ENCODE measurements at regions not wholly inside any gene's neighbourhood (a gene's known extent, or its start where the extent isn't known, plus 50 kb on each side); places are given as distances from the start of the nearest gene placed in this dataset.

DNA sequence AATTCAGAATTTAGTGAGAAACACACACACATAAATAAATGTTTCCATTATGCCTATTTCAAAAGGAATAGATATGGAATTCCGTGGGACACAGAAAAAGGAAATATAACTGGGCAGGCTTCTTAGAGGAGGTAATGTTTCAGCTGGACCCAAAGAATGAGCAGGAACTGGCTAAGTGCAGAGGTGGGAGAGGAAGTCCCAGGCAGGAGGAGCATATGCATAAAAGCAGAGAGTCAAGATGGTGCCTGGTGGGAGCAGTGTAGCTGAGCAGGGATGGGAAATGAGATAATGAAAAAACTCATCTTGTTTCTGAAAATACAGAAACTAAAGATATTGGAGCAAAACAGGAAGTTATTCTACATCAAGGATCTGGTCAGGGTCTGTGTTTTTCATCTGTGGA, 115.2 kb upstream of the MAGI3 start:
- in situ Hi-C loops (cut with HindIII; ENCODE audit: extremely low pct_ligation_motif_present, low pct_unique_long_range_greater_than_20kb) = no loop called here
- CTCF ChIA-PET (ENCODE audit: low intra/inter-chr PET ratio, low total read pairs) = no interaction called here

DNA sequence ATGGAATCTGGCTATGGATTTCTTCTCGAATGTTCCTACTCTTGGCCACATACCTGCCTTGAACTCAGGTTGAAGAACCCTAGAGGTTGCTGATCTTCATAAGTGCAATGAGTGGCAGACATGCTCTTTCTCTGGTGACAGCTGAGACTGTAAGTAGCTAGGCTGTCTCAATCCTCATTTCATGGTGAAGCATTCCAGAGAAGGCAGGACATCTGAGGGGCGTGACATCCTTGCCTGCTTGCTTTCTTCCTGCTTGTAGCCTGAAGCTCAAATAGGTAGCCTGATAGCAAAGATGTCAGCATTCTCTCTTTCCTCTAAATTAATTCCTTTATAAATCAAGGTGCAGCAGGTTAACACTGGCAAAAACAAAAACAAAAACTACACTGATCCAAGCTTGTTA, 114.6 kb upstream of the MAGI3 start:
- Histone ChIP-seq H3K4me1 (ENCODE audit: insufficient read depth, low read length) (no peaks in the 10 kb centered on the region), H3K27ac (ENCODE audit: extremely low read length, insufficient read depth, low read length) (no peak overlapping the region), H3K9ac (ENCODE audit: insufficient read depth, low read depth, low read length) (no peak overlapping the region), H3K79me2 (ENCODE audit: insufficient read depth, low read length) (no peaks in the 10 kb centered on the region), H3K4me2 (ENCODE audit: low read depth, low read length) (no peak overlapping the region), H2AFZ (ENCODE audit: low read length) (no peak overlapping the region), H3K9me3 (ENCODE audit: low read length) (no peaks in the 10 kb centered on the region), H4K20me1 (ENCODE audit: insufficient read depth, low read length) (no peaks in the 10 kb centered on the region), H3K27me3 (ENCODE audit: control insufficient read depth in 1 of 2, insufficient read depth in 2 of 2, low read length in 2 of 2) (no peaks in the 10 kb centered on the region), H3K36me3 (replicated peaks in 1 of 2; ENCODE audit: control insufficient read depth in 1 of 2, insufficient read depth in 2 of 2, low read length in 2 of 2) (no peaks in the 10 kb centered on the region), H3K4me3 (replicated peaks in 1 of 3; ENCODE audit: insufficient read depth in 1 of 3, low read depth in 2 of 3, low read length in 3 of 3) (no peak overlapping the region)
- BruUV-seq (replicated peaks) = no TSS peak
- FAIRE-seq (no peak), DNase-seq (ENCODE audit: low spot score) (no peak), ATAC-seq (no peak)
- POLR2A ChIA-PET = no interaction called here
- in situ Hi-C loops (cut with HindIII; ENCODE audit: extremely low pct_ligation_motif_present, low pct_unique_long_range_greater_than_20kb) (no loop called here), intact Hi-C loops (cut with micrococcal nuclease; ENCODE audit: unreplicated experiment) (no loop called here)
- 40% methylated on average over 2 of the region's 2 CpGs for WGBS (ENCODE audit: low lambda C conversion rate)
- CTCF ChIA-PET (ENCODE audit: low intra/inter-chr PET ratio, low total read pairs) = no interaction called here
- TF ChIP-seq ZSCAN12 (CRISPR knock-in tag; IDR thresholded peaks at IDR 0.05) (no peak), SALL1 (CRISPR knock-in tag; IDR thresholded peaks at IDR 0.05) (no peak), NONO (IDR thresholded peaks at IDR 0.05) (no peak), NONO (CRISPR knock-in tag; conservative IDR thresholded peaks at IDR 0.05) (no peak), ELF4 (CRISPR knock-in tag; IDR thresholded peaks at IDR 0.05; ENCODE audit: borderline replicate concordance) (no peak), TEAD3 (CRISPR knock-in tag; optimal IDR thresholded peaks at IDR 0.05; ENCODE audit: borderline replicate concordance) (no peak), HOXA3 (CRISPR knock-in tag; IDR thresholded peaks at IDR 0.05) (no peak), ZNF160 (CRISPR knock-in tag; IDR thresholded peaks at IDR 0.05) (no peak), ZNF746 (CRISPR knock-in tag; IDR thresholded peaks at IDR 0.05) (no peak), CEBPG (CRISPR knock-in tag; IDR thresholded peaks at IDR 0.05) (no peak), ZNF569 (CRISPR knock-in tag; IDR thresholded peaks at IDR 0.05; ENCODE audit: borderline replicate concordance) (no peak), SIN3B (IDR thresholded peaks at IDR 0.05; ENCODE audit: low read length) (no peak)
- TF ChIP-seq, protein P1, sequence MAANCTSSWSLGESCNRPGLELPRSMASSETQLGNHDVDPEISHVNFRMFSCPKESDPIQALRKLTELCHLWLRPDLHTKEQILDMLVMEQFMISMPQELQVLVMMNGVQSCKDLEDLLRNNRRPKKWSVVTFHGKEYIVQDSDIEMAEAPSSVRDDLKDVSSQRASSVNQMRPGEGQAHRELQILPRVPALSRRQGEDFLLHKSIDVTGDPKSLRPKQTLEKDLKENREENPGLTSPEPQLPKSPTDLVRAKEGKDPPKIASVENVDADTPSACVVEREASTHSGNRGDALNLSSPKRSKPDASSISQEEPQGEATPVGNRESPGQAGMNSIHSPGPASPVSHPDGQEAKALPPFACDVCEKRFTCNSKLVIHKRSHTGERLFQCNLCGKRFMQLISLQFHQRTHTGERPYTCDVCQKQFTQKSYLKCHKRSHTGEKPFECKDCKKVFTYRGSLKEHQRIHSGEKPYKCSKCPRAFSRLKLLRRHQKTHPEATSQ (CRISPR knock-in tag; IDR thresholded peaks at IDR 0.05; ENCODE audit: borderline replicate concordance) = no peak

More for the DNA sequence above, 115.2 kb upstream of the MAGI3 start:
- no TSS peak for BruUV-seq (replicated peaks)
- Histone ChIP-seq H3K9me3 (ENCODE audit: low read length) (no peaks in the 10 kb centered on the region), H4K20me1 (ENCODE audit: insufficient read depth, low read length) (no peaks in the 10 kb centered on the region), H3K4me2 (ENCODE audit: low read depth, low read length) (no peak overlapping the region), H3K79me2 (ENCODE audit: insufficient read depth, low read length) (no peaks in the 10 kb centered on the region), H3K4me1 (ENCODE audit: insufficient read depth, low read length) (no peaks in the 10 kb centered on the region), H3K9ac (ENCODE audit: insufficient read depth, low read depth, low read length) (no peak overlapping the region), H2AFZ (ENCODE audit: low read length) (no peak overlapping the region), H3K27me3 (ENCODE audit: control insufficient read depth in 1 of 2, insufficient read depth in 2 of 2, low read length in 2 of 2) (no peaks in the 10 kb centered on the region), H3K4me3 (replicated peaks in 1 of 3; ENCODE audit: insufficient read depth in 1 of 3, low read depth in 2 of 3, low read length in 3 of 3) (no peak overlapping the region), H3K36me3 (replicated peaks in 1 of 2; ENCODE audit: control insufficient read depth in 1 of 2, insufficient read depth in 2 of 2, low read length in 2 of 2) (no peaks in the 10 kb centered on the region), H3K27ac (ENCODE audit: extremely low read length, insufficient read depth, low read length) (no peak overlapping the region)
- POLR2A ChIA-PET = no interaction called here
- FAIRE-seq = no peak
- DNase-seq (ENCODE audit: low spot score) = no peak
- ATAC-seq = no peak
- intact Hi-C loops (cut with micrococcal nuclease; ENCODE audit: unreplicated experiment) = no loop called here
- TF ChIP-seq NR2F2 (IDR thresholded peaks at IDR 0.05; ENCODE audit: borderline replicate concordance, low read depth) (no peak), CEBPG (CRISPR knock-in tag; IDR thresholded peaks at IDR 0.05) (no peak), ZNF775 (CRISPR knock-in tag; IDR thresholded peaks at IDR 0.05; ENCODE audit: borderline replicate concordance) (no peak), CBFB (CRISPR knock-in tag; IDR thresholded peaks at IDR 0.05) (no peak), ZNF674 (CRISPR knock-in tag; IDR thresholded peaks at IDR 0.05; ENCODE audit: low read depth) (no peak), ZEB1 (IDR thresholded peaks at IDR 0.05; ENCODE audit: insufficient replicate concordance, low read depth) (no peak), ZNF496 (CRISPR knock-in tag; IDR thresholded peaks at IDR 0.05; ENCODE audit: insufficient replicate concordance) (no peak), SOX6 (IDR thresholded peaks at IDR 0.05) (no peak), SOX6 (CRISPR knock-in tag; IDR thresholded peaks at IDR 0.05) (no peak), KDM5B (CRISPR knock-in tag; IDR thresholded peaks at IDR 0.05; ENCODE audit: borderline replicate concordance) (no peak), HDAC6 (IDR thresholded peaks at IDR 0.05; ENCODE audit: low read depth, low read length) (no peak), NFYC (CRISPR knock-in tag; IDR thresholded peaks at IDR 0.05) (no peak), GATA4 (IDR thresholded peaks at IDR 0.05; ENCODE audit: borderline replicate concordance, low read depth) (no peak), EP300 (IDR thresholded peaks at IDR 0.05; ENCODE audit: low read depth in 2 of 2, low read length in 2 of 2) (no peak), EP300 (CRISPR knock-in tag; IDR thresholded peaks at IDR 0.05; ENCODE audit: borderline replicate concordance) (no peak), MYNN (CRISPR knock-in tag; IDR thresholded peaks at IDR 0.05; ENCODE audit: low read depth) (no peak), ZNF619 (CRISPR knock-in tag; IDR thresholded peaks at IDR 0.05) (no peak)
- TF ChIP-seq, protein P2, sequence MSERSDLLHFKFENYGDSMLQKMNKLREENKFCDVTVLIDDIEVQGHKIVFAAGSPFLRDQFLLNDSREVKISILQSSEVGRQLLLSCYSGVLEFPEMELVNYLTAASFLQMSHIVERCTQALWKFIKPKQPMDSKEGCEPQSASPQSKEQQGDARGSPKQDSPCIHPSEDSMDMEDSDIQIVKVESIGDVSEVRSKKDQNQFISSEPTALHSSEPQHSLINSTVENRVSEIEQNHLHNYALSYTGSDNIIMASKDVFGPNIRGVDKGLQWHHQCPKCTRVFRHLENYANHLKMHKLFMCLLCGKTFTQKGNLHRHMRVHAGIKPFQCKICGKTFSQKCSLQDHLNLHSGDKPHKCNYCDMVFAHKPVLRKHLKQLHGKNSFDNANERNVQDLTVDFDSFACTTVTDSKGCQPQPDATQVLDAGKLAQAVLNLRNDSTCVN (CRISPR knock-in tag; IDR thresholded peaks at IDR 0.05; ENCODE audit: borderline replicate concordance) = no peak
- 0% methylated on average over 1 of the region's 1 CpG for WGBS (ENCODE audit: low lambda C conversion rate)
